Nephron (organoid): ENCODE measurements at regions not wholly inside any gene's neighbourhood (a gene's known extent, or its start where the extent isn't known, plus 50 kb on each side); places are given as distances from the start of the nearest gene placed in this dataset.
"Not testable (repeated sequence)": the region's sequence is repeated elsewhere in the genome, so short reads cannot be mapped to it uniquely, and the experiment has no call there.

ENCODE experiments used
- H3K27ac Mint-ChIP-seq, 3 experiments: 2 replicates each; pipeline ENCODE4 v1.8.0; 2020; ENCODE audit warnings: mixed read lengths in 3 of 3, mild to moderate bottlenecking in 2 of 3, moderate library complexity in 1 of 3
- H3K27me3 Mint-ChIP-seq: 2 replicates; pipeline ENCODE4 v1.8.0; 2021; ENCODE audit warnings: low read depth, mild to moderate bottlenecking, moderate library complexity, mixed read lengths
- H3K36me3 Mint-ChIP-seq: 2 replicates; pipeline ENCODE4 v1.8.0; 2020; ENCODE audit warnings: low read depth, mixed read lengths
- H3K4me1 Mint-ChIP-seq: 2 replicates; pipeline ENCODE4 v1.8.0; 2020; ENCODE audit warnings: mixed read lengths
- H3K4me3 Mint-ChIP-seq, 3 experiments: 2 replicates each; pipeline ENCODE4 v1.8.0; 2020; ENCODE audit warnings: mild to moderate bottlenecking in 3 of 3, mixed read lengths in 3 of 3, moderate library complexity in 2 of 3
- H3K9me3 Mint-ChIP-seq: 2 replicates; pipeline ENCODE4 v1.8.0; 2020; ENCODE audit warnings: mixed read lengths
- TF ChIP-seq, protein P1 (sequence below), 3 experiments: fragments of 200-600 bp; sonication (generic); IDR thresholded peaks; one replicate each; pipeline ENCODE4 v1.5.0; 2021; ENCODE audit warnings: antibody characterized with exemption in 3 of 3; ENCODE audit not compliant: unreplicated experiment in 3 of 3

DNA sequence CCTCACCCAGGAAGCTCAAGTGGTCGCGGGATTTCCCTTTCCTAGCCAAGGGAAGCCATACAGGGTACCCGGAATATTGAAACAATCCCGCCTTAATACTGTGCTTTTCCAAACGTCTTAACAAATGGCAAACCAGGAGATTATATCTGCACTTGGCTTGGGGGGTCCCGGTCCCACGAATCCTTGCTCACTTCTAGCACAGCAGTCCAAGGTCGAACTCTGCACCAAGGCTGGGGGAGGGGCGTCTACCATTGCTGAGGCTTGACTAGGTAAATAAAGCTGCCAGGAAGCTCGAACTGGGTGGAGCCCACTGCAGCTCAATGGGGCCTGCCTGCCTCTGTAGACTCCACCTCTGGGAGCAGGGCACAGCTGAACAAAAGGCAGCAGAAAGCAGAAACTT, 1644.8 kb downstream of the PCDH9 start:
- Mint-ChIP-seq H3K27ac (no peak overlapping the region), H3K4me1 (no peaks in the 10 kb centered on the region), H3K36me3 (peaks cover 7% of the 10 kb centered on the region), H3K4me3 (no peak overlapping the region), H3K27me3 (no peaks in the 10 kb centered on the region), H3K9me3 (peaks cover 33% of the 10 kb centered on the region)
- TF ChIP-seq, protein P1, sequence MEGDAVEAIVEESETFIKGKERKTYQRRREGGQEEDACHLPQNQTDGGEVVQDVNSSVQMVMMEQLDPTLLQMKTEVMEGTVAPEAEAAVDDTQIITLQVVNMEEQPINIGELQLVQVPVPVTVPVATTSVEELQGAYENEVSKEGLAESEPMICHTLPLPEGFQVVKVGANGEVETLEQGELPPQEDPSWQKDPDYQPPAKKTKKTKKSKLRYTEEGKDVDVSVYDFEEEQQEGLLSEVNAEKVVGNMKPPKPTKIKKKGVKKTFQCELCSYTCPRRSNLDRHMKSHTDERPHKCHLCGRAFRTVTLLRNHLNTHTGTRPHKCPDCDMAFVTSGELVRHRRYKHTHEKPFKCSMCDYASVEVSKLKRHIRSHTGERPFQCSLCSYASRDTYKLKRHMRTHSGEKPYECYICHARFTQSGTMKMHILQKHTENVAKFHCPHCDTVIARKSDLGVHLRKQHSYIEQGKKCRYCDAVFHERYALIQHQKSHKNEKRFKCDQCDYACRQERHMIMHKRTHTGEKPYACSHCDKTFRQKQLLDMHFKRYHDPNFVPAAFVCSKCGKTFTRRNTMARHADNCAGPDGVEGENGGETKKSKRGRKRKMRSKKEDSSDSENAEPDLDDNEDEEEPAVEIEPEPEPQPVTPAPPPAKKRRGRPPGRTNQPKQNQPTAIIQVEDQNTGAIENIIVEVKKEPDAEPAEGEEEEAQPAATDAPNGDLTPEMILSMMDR (IDR thresholded peaks at IDR 0.05; ENCODE audit: unreplicated experiment in 3 of 3), result no peak

DNA sequence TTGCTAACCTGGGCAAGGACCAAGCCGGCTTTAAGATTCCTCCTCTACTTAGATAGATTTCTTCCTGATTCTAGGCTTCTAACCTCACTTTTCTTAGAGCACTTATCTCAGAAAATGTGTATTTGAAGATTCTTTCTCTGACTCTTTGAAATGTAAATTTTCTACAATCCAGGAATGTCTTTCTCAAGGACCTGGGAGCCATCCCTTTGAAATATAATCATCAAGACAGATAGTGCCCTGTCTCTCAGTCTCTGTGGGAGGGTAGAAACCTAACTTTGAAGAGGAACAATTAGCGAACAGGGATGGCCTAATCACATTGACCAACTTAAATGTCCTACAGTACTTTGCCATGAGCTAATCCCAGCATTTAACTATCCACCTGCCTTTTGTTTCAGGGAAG, 1646.0 kb downstream of the PCDH9 start:
- H3K9me3 Mint-ChIP-seq, result peaks cover 23% of the 10 kb centered on the region
- H3K4me1 Mint-ChIP-seq, result no peaks in the 10 kb centered on the region
- H3K4me3 Mint-ChIP-seq, result no peak overlapping the region
- TF ChIP-seq, protein P1 (IDR thresholded peaks at IDR 0.05; ENCODE audit: unreplicated experiment in 3 of 3), result no peak
- no peaks in the 10 kb centered on the region for H3K27me3 Mint-ChIP-seq
- H3K27ac Mint-ChIP-seq, result no peak overlapping the region
- H3K36me3 Mint-ChIP-seq, result peaks cover 1% of the 10 kb centered on the region

DNA sequence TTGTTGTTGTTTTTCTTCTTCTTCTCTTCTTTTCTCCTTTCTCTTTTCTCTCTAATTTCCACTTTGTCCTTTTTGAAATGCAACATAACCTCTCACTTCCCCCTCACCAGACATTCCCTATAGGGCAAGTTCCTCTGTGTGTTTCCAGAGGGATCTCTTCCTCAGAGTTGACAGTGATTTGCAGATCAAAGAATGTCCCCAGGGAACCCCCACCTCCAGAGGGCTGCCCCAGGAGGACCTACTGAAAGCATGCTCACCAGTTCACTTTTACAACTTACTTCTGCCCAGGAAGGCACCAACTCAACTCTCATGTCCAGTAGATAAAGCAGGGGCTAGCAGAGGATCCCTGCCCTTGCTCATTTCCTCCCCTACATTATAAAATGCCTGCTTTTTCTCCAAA, 1648.0 kb downstream of the PCDH9 start:
- no peaks in the 10 kb centered on the region for H3K27me3 Mint-ChIP-seq
- H3K9me3 Mint-ChIP-seq, result peaks cover 10% of the 10 kb centered on the region
- H3K4me1 Mint-ChIP-seq, result no peaks in the 10 kb centered on the region
- H3K36me3 Mint-ChIP-seq, result no peaks in the 10 kb centered on the region
- no peak overlapping the region for H3K27ac Mint-ChIP-seq
- TF ChIP-seq, protein P1 (IDR thresholded peaks at IDR 0.05; ENCODE audit: unreplicated experiment in 3 of 3), result no peak
- no peak overlapping the region for H3K4me3 Mint-ChIP-seq

- H3K4me3 Mint-ChIP-seq, H3K27me3 Mint-ChIP-seq, H3K4me1 Mint-ChIP-seq, H3K27ac Mint-ChIP-seq, H3K36me3 Mint-ChIP-seq: not testable (repeated sequence)
- H3K9me3 Mint-ChIP-seq, result peaks cover 11% of the 10 kb centered on the region
Observed at GRCh38 chr13:65564561-65564960, 1665.6 kb downstream of the PCDH9 start.

DNA sequence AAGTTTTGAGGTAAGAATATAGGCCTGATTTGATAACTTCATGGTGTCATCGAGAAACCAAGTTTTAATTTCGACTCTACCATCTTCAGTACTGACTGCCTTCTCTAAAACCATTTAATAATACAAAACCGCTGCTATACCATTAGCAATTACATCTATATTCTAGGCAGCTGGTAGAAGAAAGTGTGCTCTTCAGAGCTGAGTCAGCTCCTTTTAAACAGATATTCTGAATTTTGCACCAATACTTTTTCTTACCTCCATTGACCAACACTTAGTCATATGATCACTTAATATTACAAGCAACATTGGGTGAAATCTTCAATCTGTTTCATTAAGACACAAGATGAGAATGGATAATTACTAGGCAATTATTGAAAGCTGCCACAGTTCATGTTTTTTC, 1667.8 kb downstream of the PCDH9 start:
- TF ChIP-seq, protein P1 (IDR thresholded peaks at IDR 0.05; ENCODE audit: unreplicated experiment in 3 of 3), result no peak
- Mint-ChIP-seq H3K27ac (no peak overlapping the region), H3K36me3 (peaks cover 3% of the 10 kb centered on the region), H3K4me1 (no peaks in the 10 kb centered on the region), H3K27me3 (no peaks in the 10 kb centered on the region), H3K9me3 (peaks cover 13% of the 10 kb centered on the region), H3K4me3 (no peak overlapping the region)

GRCh38 chr13:65560936-65561335, 1669.2 kb downstream of the PCDH9 start:
- TF ChIP-seq, protein P1 (IDR thresholded peaks at IDR 0.05; ENCODE audit: unreplicated experiment in 3 of 3), result no peak
- H3K36me3 Mint-ChIP-seq, result peaks cover 3% of the 10 kb centered on the region
- peaks cover 13% of the 10 kb centered on the region for H3K9me3 Mint-ChIP-seq
- no peaks in the 10 kb centered on the region for H3K27me3 Mint-ChIP-seq
- no peak overlapping the region for H3K27ac Mint-ChIP-seq
- no peaks in the 10 kb centered on the region for H3K4me1 Mint-ChIP-seq
- no peak overlapping the region for H3K4me3 Mint-ChIP-seq
